HepG2 (cell line): ENCODE measurements at regions not wholly inside any gene's neighbourhood (a gene's known extent, or its start where the extent isn't known, plus 50 kb on each side); places are given as distances from the start of the nearest gene placed in this dataset.

ENCODE experiments used
- ATAC-seq: fragments of 200-7000 bp; cut with Tn5 transposase; 3 replicates; pipeline ENCODE4 v1.9.1; 2020; ENCODE audit warnings: mild to moderate bottlenecking, moderate library complexity
- BruUV-seq: library from RNA; stranded (reverse); fragments of 400-500 nt; replicated peaks from 2 replicates; lab custom pipeline; 2021; lab: Mats Ljungman, UMichigan
- CTCF ChIA-PET: fragments of 300-600 bp; formaldehyde crosslinking; extraction: SDS; loops from one replicate; lab custom pipeline; 2021; ENCODE audit warnings: low total read pairs, inconsistent platforms, low intra/inter-chr PET ratio; lab: Yijun Ruan, JAX
- POLR2A ChIA-PET: fragments of 350-600 bp; sonication (Branson Sonifier 250); formaldehyde crosslinking; loops from one replicate; lab custom pipeline; 2020; ENCODE audit warnings: antibody characterized with exemption, inconsistent platforms; lab: Yijun Ruan, JAX
- DNase-seq: peaks from one replicate; pipeline ENCODE4 v3.0.0-alpha.2; 2015; ENCODE audit warnings: low spot score
- FAIRE-seq: peaks from 3 replicates; lab custom pipeline; 2011; peaks lifted over from hg19 to GRCh38; lab: Jason Lieb, UNC
- H2AFZ ChIP-seq: one replicate; pipeline ENCODE4 v1.6.1; 2011; ENCODE audit warnings: low read length, inconsistent platforms
- H3K27ac ChIP-seq: fragments of 300-600 bp; 3 replicates; pipeline ENCODE4 v1.8.0; 2011; ENCODE audit warnings: mixed run types, mild to moderate bottlenecking, mixed read lengths, low read length, inconsistent platforms; ENCODE audit not compliant: insufficient read depth; ENCODE audit errors: extremely low read length
- H3K27me3 ChIP-seq, 2 experiments: fragments of 200-600 bp in 1 of 2; 2 replicates in 1 of 2; 3 replicates in 1 of 2; pipeline versions ENCODE4 v1.6.0 to v1.8.0; 2011; ENCODE audit warnings: low read length in 2 of 2, mild to moderate bottlenecking in 2 of 2, moderate library complexity in 2 of 2, inconsistent platforms in 1 of 2; ENCODE audit not compliant: insufficient read depth in 2 of 2, control insufficient read depth in 1 of 2
- H3K36me3 ChIP-seq, 2 experiments: fragments of 200-600 bp in 1 of 2; replicated peaks in 1 of 2; 2 replicates in 1 of 2; 3 replicates in 1 of 2; pipeline versions ENCODE4 v1.5.1 to v1.8.0; 2011; ENCODE audit warnings: low read length in 2 of 2, inconsistent platforms in 1 of 2; ENCODE audit not compliant: insufficient read depth in 2 of 2, control insufficient read depth in 1 of 2
- H3K4me1 ChIP-seq: 2 replicates; pipeline ENCODE4 v1.5.1; 2012; ENCODE audit warnings: low read length, inconsistent platforms; ENCODE audit not compliant: insufficient read depth
- H3K4me2 ChIP-seq: 2 replicates; pipeline ENCODE4 v1.6.0; 2011; ENCODE audit warnings: low read depth, low read length, inconsistent platforms
- H3K4me3 ChIP-seq, 3 experiments: fragments of 200-600 bp in 1 of 3; sonication (generic), shearing (Covaris generic) in 1 of 3; replicated peaks in 1 of 3; 2 replicates each; pipeline ENCODE4 v1.5.1; 2011 to 2016; ENCODE audit warnings: low read length in 3 of 3, inconsistent platforms in 2 of 3, low read depth in 2 of 3, mild to moderate bottlenecking in 2 of 3, control low read depth in 1 of 3, mixed read lengths in 1 of 3; ENCODE audit not compliant: insufficient read depth in 1 of 3
- H3K79me2 ChIP-seq: one replicate; pipeline ENCODE4 v1.6.1; 2011; ENCODE audit warnings: low read length, inconsistent platforms; ENCODE audit not compliant: insufficient read depth
- H3K9ac ChIP-seq: 2 replicates; pipeline ENCODE4 v1.6.0; 2011; ENCODE audit warnings: mild to moderate bottlenecking, low read depth, low read length, inconsistent platforms; ENCODE audit not compliant: insufficient read depth
- H3K9me3 ChIP-seq: 2 replicates; pipeline ENCODE4 v1.5.1; 2012; ENCODE audit warnings: mild to moderate bottlenecking, low read length
- H4K20me1 ChIP-seq: 2 replicates; pipeline ENCODE4 v1.6.0; 2011; ENCODE audit warnings: inconsistent platforms, mild to moderate bottlenecking, low read length, moderate library complexity; ENCODE audit not compliant: insufficient read depth
- CBX1 ChIP-seq: IDR thresholded peaks from one replicate; pipeline ENCODE4 v1.6.1; 2016; ENCODE audit warnings: antibody characterized with exemption, low read depth
- JDP2 ChIP-seq: sonication (generic); formaldehyde crosslinking; IDR thresholded peaks from 2 replicates; pipeline ENCODE4 v1.8.1; 2022; ENCODE audit warnings: missing genetic modification reagents, borderline replicate concordance
- KDM5A ChIP-seq: fragments of 200-600 bp; sonication (generic); IDR thresholded peaks from 2 replicates; pipeline ENCODE4 v1.7.0; 2018; ENCODE audit warnings: antibody characterized with exemption, mild to moderate bottlenecking, low read length, borderline replicate concordance
- MAFF ChIP-seq: IDR thresholded peaks from 2 replicates; pipeline ENCODE4 v1.6.1; 2011; ENCODE audit warnings: low read depth, low read length, improper control_type of control experiment
- MAFK ChIP-seq, 2 experiments: IDR thresholded peaks in 1 of 2; conservative IDR thresholded peaks in 1 of 2; 2 replicates each; pipeline ENCODE4 v1.6.1; 2011; ENCODE audit warnings: improper control_type of control experiment in 2 of 2, low read length in 2 of 2
- MED8 ChIP-seq: sonication (generic); formaldehyde crosslinking; IDR thresholded peaks from 2 replicates; pipeline ENCODE4 v1.8.1; 2023; ENCODE audit warnings: mild to moderate bottlenecking, missing genetic modification reagents; ENCODE audit not compliant: insufficient replicate concordance
- MIER2 ChIP-seq: IDR thresholded peaks from 2 replicates; pipeline ENCODE4 v1.6.1; 2016; ENCODE audit warnings: missing biosample characterization, missing genetic modification reagents
- ONECUT2 ChIP-seq: sonication (generic); formaldehyde crosslinking; IDR thresholded peaks from 2 replicates; pipeline ENCODE4 v1.4.0; 2020; ENCODE audit warnings: missing genetic modification reagents
- ZNF180 ChIP-seq: sonication (generic); formaldehyde crosslinking; IDR thresholded peaks from 2 replicates; pipeline ENCODE4 v1.4.0; 2020; ENCODE audit warnings: low read depth, missing genetic modification reagents, borderline replicate concordance
- ZNF710 ChIP-seq: sonication (generic); formaldehyde crosslinking; IDR thresholded peaks from 2 replicates; pipeline ENCODE4 v1.5.0; 2020; ENCODE audit warnings: mild to moderate bottlenecking, missing genetic modification reagents, borderline replicate concordance
- ZNF878 ChIP-seq: sonication (generic); formaldehyde crosslinking; IDR thresholded peaks from 2 replicates; pipeline ENCODE4 v1.8.1; 2023; ENCODE audit warnings: mild to moderate bottlenecking, missing genetic modification reagents, moderate library complexity
- WGBS: methylation state at CpG from one replicate; pipeline ENCODE4 v1.1.6; 2017; ENCODE audit warnings: low lambda C conversion rate; 5-methylcytosine and 5-hydroxymethylcytosine counted together
- in situ Hi-C: cut with HindIII; loops from 2 replicates; pipeline ENCODE4 v1.10.0; 2017; ENCODE audit warnings: low pct_unique_long_range_greater_than_20kb; ENCODE audit not compliant: extremely low pct_ligation_motif_present
- intact Hi-C: fragments of 100-400 bp; cut with micrococcal nuclease; formaldehyde crosslinking; loops from one replicate; pipeline ENCODE4 v1.10.0; 2022; ENCODE audit not compliant: unreplicated experiment
- TF ChIP-seq, protein P1 (sequence below): IDR thresholded peaks from 2 replicates; pipeline ENCODE4 v1.6.1; 2016; ENCODE audit warnings: control low read depth

DNA sequence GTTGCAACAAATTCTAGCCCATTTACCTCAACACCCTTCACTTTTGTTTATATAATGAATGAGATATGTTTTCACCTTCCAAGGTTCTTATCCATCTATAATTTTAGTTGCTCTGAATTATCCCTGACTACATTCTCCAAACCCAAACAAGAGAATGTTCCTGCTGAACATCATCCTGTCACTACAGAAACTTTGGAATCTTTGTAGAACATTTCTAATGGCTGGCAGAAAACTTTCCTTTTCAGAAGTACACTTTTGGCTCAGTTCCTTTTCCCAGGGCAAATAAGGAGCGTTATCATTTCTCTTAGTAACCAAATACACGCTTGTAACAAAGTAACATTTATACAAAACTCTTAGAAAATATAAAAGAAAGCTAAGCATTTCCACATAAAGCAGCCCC lies 860.6 kb upstream of the SEMA6A start (continued):
- no peak for TF ChIP-seq MIER2 (CRISPR knock-in tag)

DNA sequence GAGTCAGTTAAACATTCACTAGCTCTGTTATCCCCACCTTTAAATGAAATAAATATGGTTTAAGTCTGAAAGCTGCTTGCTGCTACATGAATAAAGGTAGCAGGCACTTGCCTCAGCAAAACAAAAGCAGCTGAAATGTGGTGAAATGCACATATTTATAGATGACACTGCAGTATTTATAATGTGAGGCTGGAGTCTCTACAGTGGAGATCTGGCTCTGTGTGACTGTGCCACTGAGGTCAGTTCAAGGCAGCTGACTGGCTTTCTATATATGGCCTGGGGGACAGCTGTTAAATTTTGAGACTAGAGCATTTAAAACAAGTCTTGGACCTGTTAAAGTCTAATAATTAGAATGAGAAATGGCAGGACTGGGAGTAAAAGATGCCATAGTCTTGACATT lies 859.6 kb upstream of the SEMA6A start:
- no TSS peak for BruUV-seq
- FAIRE-seq: no peak
- no peak overlapping the region for H3K9ac ChIP-seq
- CTCF ChIA-PET: no interaction called here
- ATAC-seq: no peak
- in situ Hi-C loops: no loop called here
- no peaks in the 10 kb centered on the region for H3K36me3 ChIP-seq
- H3K79me2 ChIP-seq: no peaks in the 10 kb centered on the region
- H2AFZ ChIP-seq: no peak overlapping the region
- intact Hi-C loops: no loop called here
- H3K9me3 ChIP-seq: no peaks in the 10 kb centered on the region
- no peaks in the 10 kb centered on the region for H3K4me1 ChIP-seq
- no peak overlapping the region for H3K4me2 ChIP-seq
- H3K27ac ChIP-seq: no peak overlapping the region
- TF ChIP-seq ZNF710 (no peak), KDM5A (no peak), MAFK (conservative IDR thresholded peaks at IDR 0.05 in 1 of 2, IDR thresholded peaks at IDR 0.05 in 1 of 2; ENCODE audit: low read length in 2 of 2) (peak in 1 of 2 experiments; percentile 16; a peak in 2 of 4 replicates), MAFF (peak; percentile 38)
- no peak overlapping the region for H3K4me3 ChIP-seq
- no peaks in the 10 kb centered on the region for H3K27me3 ChIP-seq
- DNase-seq: no peak
- no peaks in the 10 kb centered on the region for H4K20me1 ChIP-seq
- POLR2A ChIA-PET: no interaction called here

DNA sequence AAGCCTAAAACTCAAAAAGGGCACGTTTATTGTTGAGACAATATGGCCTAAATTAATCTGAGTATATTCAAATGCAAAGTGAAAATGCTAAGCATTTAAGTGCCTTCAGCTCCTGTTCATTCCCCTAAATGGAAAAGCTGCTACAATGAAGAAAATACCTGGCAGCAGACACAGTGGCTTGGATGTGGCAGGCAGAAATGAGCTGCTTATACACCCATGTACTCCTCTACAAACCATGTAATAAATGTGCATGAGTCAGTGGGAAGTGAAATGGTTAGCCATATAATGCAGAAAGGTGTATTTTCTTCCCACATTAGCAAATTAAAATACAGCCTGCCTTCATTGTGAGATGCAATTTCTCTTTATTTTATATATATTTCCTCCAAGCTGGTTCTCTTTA lies 859.2 kb upstream of the SEMA6A start:
- ATAC-seq (no peak), DNase-seq (no peak), FAIRE-seq (no peak)
- no peaks in the 10 kb centered on the region for H3K27me3 ChIP-seq
- no peaks in the 10 kb centered on the region for H3K9me3 ChIP-seq
- no peak overlapping the region for H3K27ac ChIP-seq
- no peak overlapping the region for H2AFZ ChIP-seq
- ChIA-PET CTCF (no interaction called here), POLR2A (no interaction called here)
- H3K9ac ChIP-seq: no peak overlapping the region
- 0% methylated on average over 1 of the region's 1 CpG for WGBS
- no peaks in the 10 kb centered on the region for H4K20me1 ChIP-seq
- H3K4me1 ChIP-seq: no peaks in the 10 kb centered on the region
- intact Hi-C loops (no loop called here), in situ Hi-C loops (no loop called here)
- TF ChIP-seq ZNF180 (CRISPR knock-in tag) (no peak), ZNF878 (CRISPR knock-in tag) (no peak), MED8 (no peak), JDP2 (CRISPR knock-in tag) (no peak), ONECUT2 (CRISPR knock-in tag) (no peak), CBX1 (no peak)
- TF ChIP-seq, protein P1, sequence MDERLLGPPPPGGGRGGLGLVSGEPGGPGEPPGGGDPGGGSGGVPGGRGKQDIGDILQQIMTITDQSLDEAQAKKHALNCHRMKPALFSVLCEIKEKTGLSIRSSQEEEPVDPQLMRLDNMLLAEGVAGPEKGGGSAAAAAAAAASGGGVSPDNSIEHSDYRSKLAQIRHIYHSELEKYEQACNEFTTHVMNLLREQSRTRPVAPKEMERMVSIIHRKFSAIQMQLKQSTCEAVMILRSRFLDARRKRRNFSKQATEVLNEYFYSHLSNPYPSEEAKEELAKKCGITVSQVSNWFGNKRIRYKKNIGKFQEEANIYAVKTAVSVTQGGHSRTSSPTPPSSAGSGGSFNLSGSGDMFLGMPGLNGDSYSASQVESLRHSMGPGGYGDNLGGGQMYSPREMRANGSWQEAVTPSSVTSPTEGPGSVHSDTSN: no peak
- no peaks in the 10 kb centered on the region for H3K36me3 ChIP-seq
- H3K79me2 ChIP-seq: no peaks in the 10 kb centered on the region
- no TSS peak for BruUV-seq
- H3K4me3 ChIP-seq: no peak overlapping the region
- no peak overlapping the region for H3K4me2 ChIP-seq
